ENCODE measurements at regions not wholly inside any gene's neighbourhood (a gene's known extent, or its start where the extent isn't known, plus 50 kb on each side); places are given as distances from the start of the nearest gene placed in this dataset.

- H3K79me2 ChIP-seq (ENCODE audit: insufficient read depth, low read length): no peaks in the 10 kb centered on the region
- intact Hi-C loops (cut with micrococcal nuclease): no loop called here
- no peak overlapping the region for H3K4me3 ChIP-seq (replicated peaks in 1 of 2; ENCODE audit: low read depth in 1 of 2, low read length in 2 of 2)
- H3K4me1 ChIP-seq (ENCODE audit: control insufficient read depth in 1 of 2, insufficient read depth in 2 of 2, low read length in 2 of 2): no peaks in the 10 kb centered on the region
- H4K20me1 ChIP-seq (ENCODE audit: insufficient read depth): no peaks in the 10 kb centered on the region
- H3K9me3 ChIP-seq (ENCODE audit: control insufficient read depth in 1 of 2, insufficient read depth in 1 of 2, low read depth in 1 of 2, low read length in 2 of 2): no peaks in the 10 kb centered on the region
- ChIA-PET RAD21 (ENCODE audit: low non-redundant PET in 1 of 2, low total read pairs in 2 of 2, uncharacterized antibody in 2 of 2, unreplicated experiment in 2 of 2) (no interaction called here), CTCF (no interaction called here), POLR2A (no interaction called here)
- H3K27ac ChIP-seq (ENCODE audit: low read depth, low read length): no peak overlapping the region
- DNase-seq (ENCODE audit: low read depth, low spot score) (no peak), ATAC-seq (no peak)
- no peak overlapping the region for H2AFZ ChIP-seq (ENCODE audit: low read depth, low read length, poor library complexity, severe bottlenecking)
- no peak overlapping the region for H3K4me2 ChIP-seq (ENCODE audit: low read length)
- H3K27me3 ChIP-seq (ENCODE audit: insufficient read depth, low read length): no peaks in the 10 kb centered on the region
- no peaks in the 10 kb centered on the region for H3K36me3 ChIP-seq (ENCODE audit: control insufficient read depth in 1 of 2, insufficient read depth in 2 of 2, low read length in 2 of 2)
- no peaks in the 10 kb centered on the region for H3K9me2 ChIP-seq (ENCODE audit: insufficient read depth)
- BruUV-seq (replicated peaks): no TSS peak
- TF ChIP-seq TCF7L2 (IDR thresholded peaks at IDR 0.05; ENCODE audit: borderline replicate concordance, extremely low read depth, insufficient read depth, insufficient read length) (no peak), JUND (IDR thresholded peaks at IDR 0.05) (no peak), ZNF274 (IDR thresholded peaks at IDR 0.05; ENCODE audit: low read depth, low read length) (no peak), ELF1 (IDR thresholded peaks at IDR 0.05; ENCODE audit: borderline replicate concordance, low read depth) (no peak), SP1 (IDR thresholded peaks at IDR 0.05; ENCODE audit: low read depth) (no peak), EGR1 (IDR thresholded peaks at IDR 0.05; ENCODE audit: low read depth) (no peak), CBX3 (IDR thresholded peaks at IDR 0.05; ENCODE audit: low read depth) (no peak), POLR2AphosphoS5 (IDR thresholded peaks at IDR 0.05; ENCODE audit: low read depth, low read length) (no peak), ZBTB33 (IDR thresholded peaks at IDR 0.05; ENCODE audit: extremely low read depth, insufficient replicate concordance, low read length) (no peak), CEBPB (IDR thresholded peaks at IDR 0.05; ENCODE audit: low read depth) (no peak), SIN3A (IDR thresholded peaks at IDR 0.05; ENCODE audit: low read depth) (no peak), CTCF (IDR thresholded peaks at IDR 0.05 in 2 of 3, conservative IDR thresholded peaks at IDR 0.05 in 1 of 3; ENCODE audit: borderline replicate concordance in 1 of 3, insufficient read depth in 1 of 3, low read depth in 2 of 3, low read length in 2 of 3) (no peak)
- no peak overlapping the region for H3K9ac ChIP-seq (ENCODE audit: low read length)
Observed at GRCh38 chr9:31608416-31608815, 776.0 kb upstream of the ACO1 start.
